ENCODE measurements at regions not wholly inside any gene's neighbourhood (a gene's known extent, or its start where the extent isn't known, plus 50 kb on each side); places are given as distances from the start of the nearest gene placed in this dataset.

- TF ChIP-seq, protein P1, sequence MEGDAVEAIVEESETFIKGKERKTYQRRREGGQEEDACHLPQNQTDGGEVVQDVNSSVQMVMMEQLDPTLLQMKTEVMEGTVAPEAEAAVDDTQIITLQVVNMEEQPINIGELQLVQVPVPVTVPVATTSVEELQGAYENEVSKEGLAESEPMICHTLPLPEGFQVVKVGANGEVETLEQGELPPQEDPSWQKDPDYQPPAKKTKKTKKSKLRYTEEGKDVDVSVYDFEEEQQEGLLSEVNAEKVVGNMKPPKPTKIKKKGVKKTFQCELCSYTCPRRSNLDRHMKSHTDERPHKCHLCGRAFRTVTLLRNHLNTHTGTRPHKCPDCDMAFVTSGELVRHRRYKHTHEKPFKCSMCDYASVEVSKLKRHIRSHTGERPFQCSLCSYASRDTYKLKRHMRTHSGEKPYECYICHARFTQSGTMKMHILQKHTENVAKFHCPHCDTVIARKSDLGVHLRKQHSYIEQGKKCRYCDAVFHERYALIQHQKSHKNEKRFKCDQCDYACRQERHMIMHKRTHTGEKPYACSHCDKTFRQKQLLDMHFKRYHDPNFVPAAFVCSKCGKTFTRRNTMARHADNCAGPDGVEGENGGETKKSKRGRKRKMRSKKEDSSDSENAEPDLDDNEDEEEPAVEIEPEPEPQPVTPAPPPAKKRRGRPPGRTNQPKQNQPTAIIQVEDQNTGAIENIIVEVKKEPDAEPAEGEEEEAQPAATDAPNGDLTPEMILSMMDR (IDR thresholded peaks at IDR 0.05): no peak
- no peak for DNase-seq
- Mint-ChIP-seq H3K4me3 (no peak overlapping the region), H3K27ac (no peak overlapping the region), H3K9me3 (peaks cover 4% of the 10 kb centered on the region; the same call in 1 of the 2 replicates), H3K36me3 (ENCODE audit: low read depth) (no peaks in the 10 kb centered on the region; the same call in 1 of the 2 replicates), H3K27me3 (ENCODE audit: insufficient read depth) (peaks cover 1% of the 10 kb centered on the region), H3K4me1 (ENCODE audit: low read depth) (no peaks in the 10 kb centered on the region)
These were observed 316.9 kb upstream of the TSHZ3 start for GRCh38 chr19:31666126-31666525.

- peaks cover 4% of the 10 kb centered on the region; the same call in 1 of the 2 replicates for H3K9me3 Mint-ChIP-seq
- H3K27ac Mint-ChIP-seq: no peak overlapping the region
- DNase-seq: no peak
- TF ChIP-seq, protein P1 (IDR thresholded peaks at IDR 0.05): no peak
- peaks cover 3% of the 10 kb centered on the region for H3K27me3 Mint-ChIP-seq (ENCODE audit: insufficient read depth)
- no peak overlapping the region for H3K4me3 Mint-ChIP-seq
- no peaks in the 10 kb centered on the region; the same call in 1 of the 2 replicates for H3K36me3 Mint-ChIP-seq (ENCODE audit: low read depth)
- no peaks in the 10 kb centered on the region for H3K4me1 Mint-ChIP-seq (ENCODE audit: low read depth)
These were observed 317.9 kb upstream of the TSHZ3 start for GRCh38 chr19:31667106-31667505.

DNA sequence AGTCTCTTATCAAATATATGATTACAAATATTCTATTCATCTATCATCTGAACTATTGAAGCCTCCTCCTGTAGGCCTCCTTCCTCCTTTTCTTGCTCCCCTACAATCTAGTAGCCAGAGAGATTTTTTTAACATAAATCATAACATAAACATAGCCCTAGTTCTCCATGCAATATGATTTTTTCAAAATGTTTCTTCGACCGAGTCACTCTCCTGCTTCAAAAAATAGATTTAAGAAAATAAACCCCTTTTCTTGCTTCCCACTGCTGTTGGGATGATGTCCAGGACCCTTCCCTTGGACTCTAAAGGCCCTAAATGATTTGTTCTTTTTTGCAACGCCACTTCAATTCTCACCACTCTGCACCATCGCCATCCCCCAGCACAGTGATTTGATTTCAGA, 319.7 kb upstream of the TSHZ3 start:
- Mint-ChIP-seq H3K36me3 (ENCODE audit: low read depth) (no peaks in the 10 kb centered on the region; the same call in 1 of the 2 replicates), H3K27ac (no peak overlapping the region), H3K27me3 (ENCODE audit: insufficient read depth) (peaks cover 5% of the 10 kb centered on the region), H3K9me3 (no peaks in the 10 kb centered on the region; the same call in 1 of the 2 replicates), H3K4me3 (no peak overlapping the region), H3K4me1 (ENCODE audit: low read depth) (no peaks in the 10 kb centered on the region)
- TF ChIP-seq, protein P1 (IDR thresholded peaks at IDR 0.05): no peak
- no peak for DNase-seq

GRCh38 chr19:31670931-31671330, 321.7 kb upstream of the TSHZ3 start:
- Mint-ChIP-seq H3K4me3 (no peak overlapping the region), H3K27me3 (ENCODE audit: insufficient read depth) (peaks cover 5% of the 10 kb centered on the region), H3K9me3 (no peaks in the 10 kb centered on the region; the same call in 1 of the 2 replicates), H3K4me1 (ENCODE audit: low read depth) (peaks cover 18% of the 10 kb centered on the region), H3K27ac (no peak overlapping the region), H3K36me3 (ENCODE audit: low read depth) (no peaks in the 10 kb centered on the region; the same call in 1 of the 2 replicates)
- TF ChIP-seq, protein P1 (IDR thresholded peaks at IDR 0.05): no peak
- no peak for DNase-seq

DNA sequence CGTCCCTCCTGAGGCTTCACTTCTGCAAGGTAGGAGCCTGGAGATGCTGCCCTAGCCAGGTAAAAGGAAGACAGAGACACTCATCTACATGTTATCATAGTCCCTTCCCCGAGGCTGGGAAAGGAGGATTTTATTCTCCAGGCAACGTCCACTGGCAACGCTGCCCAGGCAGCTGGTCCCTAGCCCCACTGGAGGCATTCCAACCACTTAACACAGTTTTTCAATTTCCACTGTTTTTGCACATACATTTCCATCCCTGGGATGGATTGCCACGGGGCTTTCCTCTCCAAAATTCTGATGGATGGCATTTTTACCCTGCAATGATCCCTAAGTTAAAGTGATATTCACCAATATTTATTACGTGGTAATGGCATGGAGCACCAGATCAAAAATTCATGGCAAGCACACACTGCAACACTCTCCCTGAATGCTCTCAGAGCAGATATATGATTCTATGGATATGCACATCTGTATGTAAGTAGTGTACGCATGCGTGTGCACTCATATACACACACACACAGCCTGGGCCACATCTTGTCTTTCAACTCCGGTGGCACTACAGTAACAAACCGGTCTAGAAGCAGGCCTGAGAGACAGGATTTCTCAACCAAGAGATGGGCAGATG, 322.3 kb upstream of the TSHZ3 start:
- Mint-ChIP-seq H3K4me1 (ENCODE audit: low read depth) (peaks cover 22% of the 10 kb centered on the region), H3K36me3 (ENCODE audit: low read depth) (no peaks in the 10 kb centered on the region; the same call in 1 of the 2 replicates), H3K4me3 (no peak overlapping the region), H3K27ac (no peak overlapping the region), H3K9me3 (no peaks in the 10 kb centered on the region; the same call in 1 of the 2 replicates), H3K27me3 (ENCODE audit: insufficient read depth) (peaks cover 5% of the 10 kb centered on the region)
- TF ChIP-seq, protein P1 (IDR thresholded peaks at IDR 0.05): no peak
- no peak for DNase-seq

Data from HFFc6 (cell line).